Immature natural killer cell (primary cell): ENCODE measurements at regions not wholly inside any gene's neighbourhood (a gene's known extent, or its start where the extent isn't known, plus 50 kb on each side); places are given as distances from the start of the nearest gene placed in this dataset.
"Not testable (repeated sequence)": the region's sequence is repeated elsewhere in the genome, so short reads cannot be mapped to it uniquely, and the experiment has no call there.

Source experiments
- DNase-seq, 3 donors: peaks; one replicate each; pipeline ENCODE4 v3.0.0; 2022; ENCODE audit warnings: mixed read lengths in 1 of 3
- H3K27ac Mint-ChIP-seq, 6 donors: one replicate each; pipeline ENCODE4 v1.8.0; 2020; ENCODE audit warnings: mixed read lengths in 6 of 6, mild to moderate bottlenecking in 5 of 6, inconsistent platforms in 4 of 6, moderate library complexity in 3 of 6
- H3K27me3 Mint-ChIP-seq, 3 donors: one replicate each; pipeline ENCODE4 v1.8.0; 2020 to 2021; ENCODE audit warnings: low read depth in 3 of 3, mild to moderate bottlenecking in 3 of 3, mixed read lengths in 3 of 3, moderate library complexity in 3 of 3, inconsistent platforms in 1 of 3
- H3K36me3 Mint-ChIP-seq, 3 donors: one replicate each; pipeline ENCODE4 v1.8.0; 2020; ENCODE audit warnings: mixed read lengths in 3 of 3, inconsistent platforms in 2 of 3, mild to moderate bottlenecking in 2 of 3
- H3K4me1 Mint-ChIP-seq, 2 donors: one replicate each; pipeline ENCODE4 v1.8.0; 2020; ENCODE audit warnings: inconsistent platforms in 2 of 2, mild to moderate bottlenecking in 2 of 2, mixed read lengths in 2 of 2, moderate library complexity in 1 of 2
- H3K4me3 Mint-ChIP-seq, 5 donors: one replicate each; pipeline ENCODE4 v1.8.0; 2020; ENCODE audit warnings: mild to moderate bottlenecking in 5 of 5, mixed read lengths in 5 of 5, inconsistent platforms in 3 of 5, moderate library complexity in 3 of 5
- H3K9me3 Mint-ChIP-seq, 6 donors: one replicate each; pipeline ENCODE4 v1.8.0; 2020; ENCODE audit warnings: mild to moderate bottlenecking in 6 of 6, mixed read lengths in 6 of 6, inconsistent platforms in 4 of 6, moderate library complexity in 3 of 6

DNA sequence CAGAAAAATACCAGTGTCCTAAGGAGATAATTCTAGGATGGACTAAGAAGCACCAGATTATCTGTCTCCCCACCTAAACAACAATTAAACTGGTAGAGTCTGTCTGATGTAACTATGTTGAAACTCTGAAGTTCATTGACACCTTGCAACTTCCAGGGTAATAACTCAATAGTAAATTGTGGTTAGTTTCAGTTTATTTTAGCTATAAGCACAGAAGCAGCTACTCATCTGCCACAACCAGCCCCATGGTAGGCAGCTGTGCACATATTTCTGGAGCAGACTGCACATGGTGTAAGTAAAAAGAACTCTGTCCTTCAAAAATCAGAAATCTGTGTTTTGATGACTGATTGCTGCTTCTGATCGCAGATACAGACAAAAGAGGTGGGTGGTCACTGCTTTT, 852.1 kb downstream of the CDH11 start:
- Mint-ChIP-seq H3K36me3 (no peaks in the 10 kb centered on the region), H3K4me3 (no peak overlapping the region), H3K4me1 (no peaks in the 10 kb centered on the region), H3K9me3 (peaks cover 9 to 56% (median 26%) of the 10 kb centered on the region in 6 donors), H3K27me3 (peaks cover 0 to 2% (median 0%) of the 10 kb centered on the region in 3 donors), H3K27ac (no peak overlapping the region)
- DNase-seq = no peak

DNA sequence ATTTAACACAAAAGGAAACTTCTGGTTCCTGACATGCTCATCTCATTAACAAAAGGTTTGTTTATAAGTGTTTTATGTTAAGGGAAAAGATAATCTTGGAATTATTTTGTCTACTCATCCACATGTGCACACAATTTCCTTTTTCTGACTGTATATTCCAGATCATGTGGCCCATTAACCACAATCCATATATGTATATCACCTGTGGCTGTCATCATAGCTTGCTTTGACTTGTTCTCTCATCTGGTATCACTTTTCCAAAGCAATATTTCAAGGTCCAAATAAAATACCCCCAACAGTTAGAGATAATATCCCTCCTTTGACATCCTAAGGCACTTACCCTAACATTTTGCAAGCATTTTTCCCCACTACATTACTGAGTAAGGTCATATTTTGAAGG, 856.1 kb downstream of the CDH11 start:
- Mint-ChIP-seq H3K27me3 (peaks cover 0 to 2% (median 0%) of the 10 kb centered on the region in 3 donors), H3K27ac (no peak overlapping the region)

DNA sequence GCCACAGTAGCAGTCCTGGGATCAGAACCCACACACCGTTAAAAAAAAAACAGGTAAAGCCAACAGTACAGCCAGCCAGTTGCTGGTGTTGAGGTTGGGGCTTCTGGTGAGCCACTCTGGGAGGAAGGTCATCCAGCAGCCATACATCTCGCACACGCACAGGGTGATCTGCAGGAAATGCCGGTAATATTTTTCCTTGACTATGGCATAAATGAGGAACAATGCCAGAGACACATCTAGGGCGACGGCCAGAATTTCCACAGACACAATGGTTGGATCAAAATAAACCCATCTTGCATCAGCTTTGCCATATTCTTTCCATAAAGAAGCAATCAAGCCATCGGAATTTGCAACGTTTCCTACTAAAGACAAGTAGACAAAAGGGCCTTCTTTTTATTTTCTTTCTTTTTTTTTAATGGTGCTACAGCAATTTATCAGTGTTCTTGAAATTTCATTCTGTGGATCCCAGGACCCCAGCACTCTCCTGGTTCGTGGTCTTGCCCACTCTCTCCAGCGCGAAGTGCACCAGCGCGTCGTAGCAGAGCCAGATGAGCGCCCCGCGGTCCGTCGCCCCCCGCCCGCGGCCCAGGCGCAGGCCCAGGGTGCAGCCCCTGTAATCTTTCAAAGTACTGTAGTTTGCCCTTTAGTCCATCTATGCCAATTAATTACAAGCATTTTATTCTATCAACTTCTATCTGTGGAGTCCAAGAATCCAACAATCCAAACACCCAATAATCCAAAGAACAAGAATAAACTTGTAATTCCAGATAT, 861.0 kb downstream of the CDH11 start:
- not testable (repeated sequence) for H3K27me3 Mint-ChIP-seq, H3K4me1 Mint-ChIP-seq, H3K4me3 Mint-ChIP-seq, H3K36me3 Mint-ChIP-seq, H3K27ac Mint-ChIP-seq, DNase-seq
- H3K9me3 Mint-ChIP-seq = peaks cover 6 to 75% (median 24%) of the 10 kb centered on the region in 6 donors

More for the DNA sequence above, 856.1 kb downstream of the CDH11 start:
- H3K9me3 Mint-ChIP-seq = peaks cover 5 to 67% (median 25%) of the 10 kb centered on the region in 6 donors
- no peaks in the 10 kb centered on the region for H3K4me1 Mint-ChIP-seq
- no peak overlapping the region for H3K4me3 Mint-ChIP-seq
- DNase-seq = no peak
- H3K36me3 Mint-ChIP-seq = peaks cover 0 to 4% (median 0%) of the 10 kb centered on the region in 3 donors

DNA sequence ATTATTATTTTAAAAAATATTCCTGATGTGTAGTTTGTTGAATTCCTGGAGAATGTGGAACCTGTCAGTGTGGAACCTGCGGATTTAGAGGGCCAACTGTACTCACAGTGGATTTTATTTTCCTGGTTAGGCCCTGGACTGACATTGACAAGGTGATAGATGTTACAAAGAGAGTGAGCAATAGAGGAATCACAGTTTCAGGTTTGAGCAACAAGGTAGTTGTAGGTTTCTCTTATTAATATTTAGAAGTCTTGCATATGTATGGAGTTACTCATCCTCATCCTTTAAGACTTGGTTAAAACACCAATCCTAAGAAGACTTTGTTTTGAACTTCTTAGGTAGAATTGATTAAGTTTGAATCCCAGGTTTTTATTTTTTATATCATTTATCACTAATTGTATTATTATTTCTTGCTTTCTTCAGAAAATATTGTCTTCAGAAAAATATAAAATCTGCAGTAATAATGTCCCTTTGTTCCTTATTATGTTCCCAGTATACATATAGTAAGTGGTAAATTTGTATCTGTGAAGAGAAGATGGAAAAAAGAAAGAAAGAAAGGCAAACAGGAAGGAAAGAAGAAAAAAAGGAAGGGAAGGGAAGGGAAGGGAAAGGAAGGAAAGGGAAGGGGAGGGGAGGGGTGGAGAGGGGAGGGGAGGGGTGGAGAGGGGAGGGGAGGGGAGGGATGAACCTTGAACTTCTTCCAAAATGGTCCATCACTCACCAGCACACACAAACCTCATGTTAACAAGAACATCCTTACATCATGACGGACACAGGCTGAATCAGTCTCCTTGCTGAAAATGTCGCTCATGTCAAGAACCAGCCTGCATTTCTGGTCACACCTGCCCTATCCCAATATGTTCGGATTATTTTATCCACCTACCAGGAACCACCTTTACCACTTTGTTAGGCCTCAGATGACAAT, 867.2 kb downstream of the CDH11 start:
- no peak for DNase-seq
- Mint-ChIP-seq H3K36me3 (no peaks in the 10 kb centered on the region), H3K27ac (no peak overlapping the region), H3K9me3 (peaks cover 5 to 53% (median 18%) of the 10 kb centered on the region in 6 donors), H3K4me3 (no peak overlapping the region), H3K4me1 (no peaks in the 10 kb centered on the region), H3K27me3 (peaks cover 0 to 3% (median 0%) of the 10 kb centered on the region in 3 donors)

DNA sequence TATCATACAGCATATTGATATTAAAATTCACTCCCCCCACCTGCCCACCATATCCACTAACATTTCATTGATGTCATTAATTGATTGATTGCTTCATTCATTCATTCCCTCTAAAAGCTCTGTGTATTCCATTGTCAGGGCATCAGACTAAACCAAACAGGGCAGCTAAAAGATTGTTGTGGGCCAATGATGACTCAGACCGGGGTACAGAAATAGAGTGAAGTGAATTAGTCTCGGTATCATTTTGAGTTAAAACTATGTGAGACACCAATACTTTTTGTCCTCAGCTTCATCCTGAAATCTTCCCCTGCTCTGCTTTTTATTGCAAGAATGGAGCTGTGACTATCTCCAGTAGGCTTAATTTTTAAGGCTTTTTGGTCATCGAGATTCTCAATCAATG, 868.3 kb downstream of the CDH11 start:
- no peaks in the 10 kb centered on the region for H3K4me1 Mint-ChIP-seq
- no peak for DNase-seq
- no peaks in the 10 kb centered on the region for H3K36me3 Mint-ChIP-seq
- H3K9me3 Mint-ChIP-seq = peaks cover 0 to 51% (median 14%) of the 10 kb centered on the region in 6 donors
- H3K27ac Mint-ChIP-seq = no peak overlapping the region
- no peak overlapping the region for H3K4me3 Mint-ChIP-seq
- H3K27me3 Mint-ChIP-seq = peaks cover 0 to 3% (median 0%) of the 10 kb centered on the region in 3 donors

DNA sequence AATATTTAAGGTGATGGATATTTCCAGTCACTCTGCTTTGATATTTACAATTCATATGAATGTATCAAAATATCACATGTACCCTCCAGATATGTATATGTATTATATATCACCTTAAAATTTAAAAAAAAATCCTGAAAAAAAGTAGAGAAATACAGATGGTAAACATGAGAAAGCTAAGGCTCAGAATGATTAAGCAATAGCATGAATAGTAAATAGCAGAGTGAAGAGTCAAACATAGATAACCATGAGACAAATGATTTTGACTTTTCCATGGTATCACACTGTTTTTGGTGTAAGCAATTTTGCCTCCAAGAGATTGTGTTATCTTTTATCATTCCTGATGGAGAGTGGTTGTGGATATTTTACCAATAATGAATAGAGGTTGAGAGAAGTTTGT, 868.8 kb downstream of the CDH11 start:
- H3K4me3 Mint-ChIP-seq = no peak overlapping the region
- DNase-seq = no peak
- H3K27me3 Mint-ChIP-seq = peaks cover 0 to 3% (median 0%) of the 10 kb centered on the region in 3 donors
- H3K36me3 Mint-ChIP-seq = no peaks in the 10 kb centered on the region
- peaks cover 0 to 49% (median 14%) of the 10 kb centered on the region in 6 donors for H3K9me3 Mint-ChIP-seq
- H3K27ac Mint-ChIP-seq = no peak overlapping the region
- H3K4me1 Mint-ChIP-seq = no peaks in the 10 kb centered on the region

DNA sequence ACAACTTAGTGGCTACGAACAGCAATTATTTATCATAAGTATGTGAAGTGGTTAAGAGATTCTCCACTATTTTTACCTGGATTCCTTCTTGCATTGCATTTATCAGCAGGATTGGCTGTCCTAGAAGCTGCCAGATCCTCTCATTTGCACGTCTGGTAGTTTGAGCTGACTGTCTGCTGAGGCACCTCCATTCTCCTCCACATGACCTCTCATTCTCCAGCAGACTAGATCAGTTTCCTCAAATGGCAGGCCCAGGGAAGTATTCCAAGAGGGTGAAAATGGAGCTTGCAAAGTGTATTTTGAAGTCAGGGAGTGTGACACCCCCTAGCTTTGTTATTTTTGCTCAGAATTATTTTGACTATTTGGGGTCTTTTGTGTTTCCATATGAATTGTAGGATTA, 870.1 kb downstream of the CDH11 start:
- peaks cover 0 to 3% (median 0%) of the 10 kb centered on the region in 3 donors for H3K27me3 Mint-ChIP-seq
- DNase-seq = no peak
- no peak overlapping the region for H3K27ac Mint-ChIP-seq
- peaks cover 5 to 43% (median 12%) of the 10 kb centered on the region in 6 donors for H3K9me3 Mint-ChIP-seq
- no peaks in the 10 kb centered on the region for H3K4me1 Mint-ChIP-seq
- no peaks in the 10 kb centered on the region for H3K36me3 Mint-ChIP-seq
- no peak overlapping the region for H3K4me3 Mint-ChIP-seq

DNA sequence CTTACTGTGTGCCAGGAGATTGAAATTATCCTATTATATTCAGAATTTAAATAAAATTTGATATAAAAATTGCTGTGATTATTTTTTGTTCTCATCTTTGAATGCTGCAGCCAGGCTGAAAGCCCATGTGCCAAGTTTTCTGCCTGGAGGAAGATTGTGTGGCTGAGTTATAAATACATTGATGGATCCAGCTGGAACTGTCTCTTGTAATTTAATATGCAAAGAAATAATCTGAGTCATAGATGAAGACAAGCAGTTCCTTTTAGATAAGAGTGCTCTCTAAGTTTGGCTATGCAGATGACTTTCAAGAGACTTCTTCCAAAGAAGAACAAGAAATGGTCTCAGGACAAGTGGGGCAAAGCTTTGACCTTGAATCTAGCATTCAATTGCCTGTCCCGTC, 871.0 kb downstream of the CDH11 start:
- Mint-ChIP-seq H3K9me3 (peaks cover 5 to 42% (median 9%) of the 10 kb centered on the region in 6 donors), H3K27ac (no peak overlapping the region), H3K36me3 (no peaks in the 10 kb centered on the region), H3K4me3 (no peak overlapping the region), H3K27me3 (peaks cover 0 to 2% (median 0%) of the 10 kb centered on the region in 3 donors), H3K4me1 (no peaks in the 10 kb centered on the region)
- DNase-seq = no peak

DNA sequence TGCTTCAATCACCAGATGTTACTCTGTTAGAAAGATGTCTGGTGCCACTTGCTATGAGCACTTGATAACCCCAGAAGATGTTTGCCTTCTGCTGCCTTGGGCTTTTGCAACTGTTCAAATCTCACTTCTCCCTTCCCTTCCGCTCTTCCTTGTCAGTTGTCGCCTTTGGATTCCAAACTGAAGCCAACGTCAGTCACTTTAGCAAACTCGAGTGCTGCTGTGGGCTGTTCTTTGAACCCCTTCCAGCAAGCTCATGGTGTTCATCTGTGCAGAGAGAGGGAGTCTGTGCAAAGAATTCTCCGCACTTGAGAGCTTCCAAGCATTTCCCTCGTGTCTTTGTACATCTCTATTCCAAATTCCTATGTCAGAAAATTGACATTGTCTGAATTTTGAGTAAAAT, 879.4 kb downstream of the CDH11 start:
- Mint-ChIP-seq H3K27ac (no peak overlapping the region), H3K4me3 (no peak overlapping the region), H3K9me3 (peaks cover 7 to 52% (median 31%) of the 10 kb centered on the region in 6 donors), H3K4me1 (no peaks in the 10 kb centered on the region), H3K36me3 (peaks cover 0 to 3% (median 0%) of the 10 kb centered on the region in 3 donors), H3K27me3 (no peaks in the 10 kb centered on the region)
- DNase-seq = no peak

DNA sequence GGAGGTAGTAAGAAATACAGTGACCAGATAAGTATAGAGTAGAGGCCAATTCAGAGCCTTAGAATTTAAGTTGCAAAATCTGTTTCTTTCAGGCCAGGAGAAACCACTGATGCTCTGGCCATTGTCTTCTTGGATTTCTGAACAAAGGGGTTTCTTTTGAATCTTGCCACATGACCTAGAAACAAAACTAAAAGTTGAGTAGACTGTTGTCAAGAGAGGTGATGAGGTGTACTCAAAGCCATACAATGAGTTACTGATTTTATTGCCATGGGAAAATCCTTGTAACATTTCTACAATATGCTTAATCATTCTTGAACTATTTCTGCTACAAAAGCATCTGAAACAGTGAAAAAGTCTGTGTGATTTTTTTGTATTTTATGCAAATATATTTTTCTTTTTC, 881.3 kb downstream of the CDH11 start:
- no peaks in the 10 kb centered on the region for H3K4me1 Mint-ChIP-seq
- peaks cover 0 to 3% (median 0%) of the 10 kb centered on the region in 3 donors for H3K36me3 Mint-ChIP-seq
- no peak for DNase-seq
- H3K27ac Mint-ChIP-seq = no peak overlapping the region
- no peak overlapping the region for H3K4me3 Mint-ChIP-seq
- no peaks in the 10 kb centered on the region for H3K27me3 Mint-ChIP-seq
- H3K9me3 Mint-ChIP-seq = peaks cover 10 to 45% (median 32%) of the 10 kb centered on the region in 6 donors

DNA sequence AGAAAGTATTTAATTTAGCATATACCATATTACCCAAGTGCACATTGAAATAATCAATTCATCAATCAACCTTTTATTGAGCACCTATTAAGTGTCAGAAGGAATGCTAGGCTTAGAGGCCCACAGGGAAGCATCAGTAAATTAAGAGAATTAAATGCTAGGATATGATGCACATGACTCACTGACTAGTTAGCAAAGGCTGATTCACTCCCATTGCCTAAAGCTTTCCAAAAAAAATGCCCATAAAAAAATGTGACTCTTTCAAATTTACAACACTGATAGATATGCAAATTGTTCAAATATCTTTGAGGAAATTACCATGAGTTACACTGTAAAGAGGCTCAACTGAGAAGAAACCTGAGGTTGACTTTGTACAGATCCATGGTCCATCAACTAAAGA, 883.3 kb downstream of the CDH11 start:
- H3K4me3 Mint-ChIP-seq = no peak overlapping the region
- no peaks in the 10 kb centered on the region for H3K4me1 Mint-ChIP-seq
- H3K27me3 Mint-ChIP-seq = no peaks in the 10 kb centered on the region
- H3K27ac Mint-ChIP-seq = no peak overlapping the region
- no peak for DNase-seq
- peaks cover 0 to 3% (median 0%) of the 10 kb centered on the region in 3 donors for H3K36me3 Mint-ChIP-seq
- peaks cover 7 to 51% (median 26%) of the 10 kb centered on the region in 6 donors for H3K9me3 Mint-ChIP-seq

DNA sequence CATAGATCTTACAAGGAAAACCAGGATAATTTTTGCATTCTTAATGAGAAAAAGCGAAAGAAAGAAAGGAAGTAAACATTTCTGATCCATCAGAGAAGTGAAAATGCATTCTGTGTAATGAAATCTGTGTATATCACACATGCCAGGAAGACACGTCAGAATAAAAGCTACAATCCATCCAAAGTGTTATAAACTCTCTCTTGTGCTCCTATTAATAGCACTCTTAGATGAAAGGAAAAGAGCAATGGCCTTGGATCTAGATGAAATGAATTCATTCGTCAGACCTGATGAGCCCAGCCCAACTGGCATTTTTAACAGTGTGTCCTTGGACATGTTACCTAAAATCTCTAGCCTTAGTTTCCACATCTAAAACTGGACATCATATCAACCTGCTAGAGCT, 885.5 kb downstream of the CDH11 start:
- peaks cover 0 to 1% (median 0%) of the 10 kb centered on the region in 3 donors for H3K27me3 Mint-ChIP-seq
- no peak overlapping the region for H3K27ac Mint-ChIP-seq
- peaks cover 7 to 44% (median 18%) of the 10 kb centered on the region in 6 donors for H3K9me3 Mint-ChIP-seq
- H3K36me3 Mint-ChIP-seq = no peaks in the 10 kb centered on the region
- H3K4me1 Mint-ChIP-seq = no peaks in the 10 kb centered on the region
- DNase-seq = no peak
- no peak overlapping the region for H3K4me3 Mint-ChIP-seq

DNA sequence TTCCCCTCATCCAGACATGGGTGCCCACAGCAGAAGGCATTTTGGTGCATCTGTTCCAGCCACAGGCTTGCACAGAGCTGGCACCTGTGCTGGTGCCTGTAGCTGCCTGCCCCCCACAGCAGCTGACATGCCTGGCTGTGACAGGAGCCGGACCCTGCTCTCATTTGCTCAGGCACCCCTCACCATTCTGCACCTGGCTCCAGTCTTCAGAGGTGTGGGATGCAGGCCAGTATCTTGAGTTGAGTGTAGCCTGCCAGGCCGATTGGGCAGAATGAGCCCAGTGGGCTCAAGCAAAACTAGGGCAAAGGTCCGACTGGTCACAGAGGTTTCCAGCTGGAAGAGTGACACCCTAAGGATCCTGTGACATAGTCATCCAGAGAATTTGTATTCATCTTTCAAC, 887.7 kb downstream of the CDH11 start:
- peaks cover 7 to 52% (median 18%) of the 10 kb centered on the region in 6 donors for H3K9me3 Mint-ChIP-seq
- no peak for DNase-seq
- H3K4me3 Mint-ChIP-seq = no peak overlapping the region
- no peaks in the 10 kb centered on the region for H3K4me1 Mint-ChIP-seq
- H3K27ac Mint-ChIP-seq = no peak overlapping the region
- H3K27me3 Mint-ChIP-seq = peaks cover 0 to 1% (median 0%) of the 10 kb centered on the region in 3 donors
- no peaks in the 10 kb centered on the region for H3K36me3 Mint-ChIP-seq

DNA sequence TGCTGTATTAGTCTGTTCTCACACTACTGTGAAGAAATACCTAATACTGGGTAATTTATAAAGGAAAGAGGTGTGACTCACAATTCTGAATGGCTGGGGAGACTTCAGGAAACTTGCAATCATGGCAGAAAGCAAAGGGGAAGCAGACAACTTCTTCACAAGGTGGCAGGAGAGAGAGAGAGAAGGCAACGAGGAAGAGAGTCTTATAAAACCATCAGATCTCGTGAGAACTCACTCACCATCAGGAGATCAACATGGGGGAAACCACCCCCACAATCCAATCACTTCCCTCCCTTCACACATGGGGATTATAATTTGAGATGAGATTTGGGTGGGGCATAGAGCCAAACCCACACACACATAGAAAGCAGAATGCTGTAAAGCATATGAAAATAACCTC, 896.2 kb downstream of the CDH11 start:
- DNase-seq = no peak
- Mint-ChIP-seq H3K36me3 (no peaks in the 10 kb centered on the region), H3K9me3 (peaks cover 13 to 62% (median 29%) of the 10 kb centered on the region in 6 donors), H3K27me3 (peaks cover 0 to 2% (median 0%) of the 10 kb centered on the region in 3 donors), H3K4me1 (no peaks in the 10 kb centered on the region), H3K4me3 (no peak overlapping the region), H3K27ac (no peak overlapping the region)
